ENCODE measurements at regions not wholly inside any gene's neighbourhood (a gene's known extent, or its start where the extent isn't known, plus 50 kb on each side); places are given as distances from the start of the nearest gene placed in this dataset.

DNA sequence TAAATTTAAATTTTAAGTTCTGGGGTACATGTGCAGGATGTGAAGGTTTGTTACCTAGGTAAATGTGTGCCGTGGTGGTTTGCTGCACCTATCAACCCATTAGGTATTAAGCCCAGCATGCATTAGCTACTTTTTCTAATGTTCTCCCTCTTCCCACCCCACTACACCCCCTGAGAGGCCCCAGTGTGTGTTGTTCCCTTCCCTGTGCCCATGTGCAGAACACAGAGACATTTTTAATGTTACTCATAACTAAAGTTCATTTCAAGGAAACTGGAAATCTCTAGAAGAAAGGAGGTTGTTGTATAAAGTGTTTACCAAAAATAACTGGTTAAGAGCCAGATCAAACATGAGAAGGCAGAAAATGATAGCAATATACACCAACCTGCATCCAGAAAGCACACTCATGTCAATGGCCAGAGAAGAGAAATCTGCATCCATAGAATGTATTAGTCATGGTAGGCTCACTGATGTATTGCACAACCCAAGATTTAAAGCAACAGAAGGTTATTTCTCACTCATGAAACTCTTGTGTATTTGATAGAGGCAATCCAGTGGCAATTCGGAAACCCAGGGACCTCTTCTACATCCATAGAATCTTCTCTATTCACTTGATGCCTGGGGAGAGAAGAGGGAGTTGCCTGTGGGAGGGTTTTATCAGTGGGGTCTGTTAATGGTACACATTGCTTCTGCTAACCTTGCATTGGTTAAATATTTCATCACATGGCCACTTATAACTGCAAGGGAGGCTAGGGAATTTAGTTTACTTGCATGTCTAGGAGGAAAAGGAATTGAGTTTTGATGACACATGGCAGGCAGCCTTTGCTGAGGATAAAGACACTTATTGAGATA is 321.9 kb upstream of the RASGRP1 start:
- no peak overlapping the region for H2AFZ ChIP-seq (ENCODE audit: low read length)
- no peak overlapping the region for H3K14ac ChIP-seq (ENCODE audit: insufficient read length)
- no peaks in the 10 kb centered on the region for H3K36me3 ChIP-seq (ENCODE audit: control insufficient read depth in 2 of 4, insufficient read depth in 4 of 4, low read length in 3 of 4)
- no peaks in the 10 kb centered on the region for H3K4me1 ChIP-seq (replicated peaks in 1 of 4; ENCODE audit: control insufficient read depth in 3 of 4, insufficient read depth in 4 of 4, low read length in 3 of 4)
- ChIA-PET POLR2A (ENCODE audit: partially characterized antibody) (no interaction called here), CTCF (ENCODE audit: partially characterized antibody) (interaction anchor here (1.1 to 1.2 kb wide), 2 partner anchors 10 to 69 kb away, joined by 3 read pairs; no protein-coding TSS in a partner anchor)
- FAIRE-seq (no peak), DNase-seq (ENCODE audit: low read depth in 1 of 2, low spot score in 2 of 2) (no peak)
- no peaks in the 10 kb centered on the region for H3K79me2 ChIP-seq (ENCODE audit: control insufficient read depth in 1 of 2, insufficient read depth in 2 of 2, low read length in 2 of 2)
- H2BK20ac ChIP-seq (ENCODE audit: low read length), result no peak overlapping the region
- no peak overlapping the region for H4K5ac ChIP-seq (ENCODE audit: insufficient read length, low read depth, low read length)
- no peak overlapping the region for H3K18ac ChIP-seq (ENCODE audit: extremely low read depth, low read length)
- no peak overlapping the region for H2BK120ac ChIP-seq (replicated peaks; ENCODE audit: low read depth, low read length)
- H2BK15ac ChIP-seq (ENCODE audit: low read length), result no peak overlapping the region
- 97% methylated on average over 2 of the region's 2 CpGs; no CpG with 5 or more reads in 1 of the 2 experiments for WGBS, 2 experiments (ENCODE audit: extremely low coverage in 1 of 2, insufficient coverage in 1 of 2, insufficient read length in 1 of 2, insufficient replicate concordance in 2 of 2, low coverage in 1 of 2, low lambda C conversion rate in 2 of 2, missing lambda C conversion rate in 1 of 2)
- H3K4ac ChIP-seq (replicated peaks; ENCODE audit: insufficient read length, low read depth, low read length), result no peak overlapping the region
- no peak overlapping the region for H4K8ac ChIP-seq (ENCODE audit: extremely low read depth, insufficient read depth, low read length)
- H3K23ac ChIP-seq (ENCODE audit: insufficient read length), result no peak overlapping the region
- H4K20me1 ChIP-seq (replicated peaks in 1 of 2; ENCODE audit: control insufficient read depth in 1 of 2, insufficient read depth in 2 of 2, low read length in 2 of 2), result no peaks in the 10 kb centered on the region
- no peaks in the 10 kb centered on the region for H3K27me3 ChIP-seq (replicated peaks in 1 of 4; ENCODE audit: control insufficient read depth in 3 of 4, extremely low read depth in 1 of 4, insufficient read depth in 3 of 4, low read length in 3 of 4)
- no peak overlapping the region for H2AK5ac ChIP-seq (ENCODE audit: low read depth, low read length)
- no peaks in the 10 kb centered on the region for H3K79me1 ChIP-seq (ENCODE audit: low read depth, low read length)
- no peak overlapping the region for H3K27ac ChIP-seq (ENCODE audit: low read depth, low read length)
- H3K4me2 ChIP-seq (ENCODE audit: insufficient read depth in 1 of 2, low read depth in 2 of 2, low read length in 2 of 2), result no peak overlapping the region
- H3K23me2 ChIP-seq (ENCODE audit: low read depth, low read length), result no peaks in the 10 kb centered on the region
- no peaks in the 10 kb centered on the region for H3K9me3 ChIP-seq (ENCODE audit: insufficient read depth in 2 of 2, low read depth in 1 of 2, low read length in 1 of 2)
- H4K91ac ChIP-seq (replicated peaks; ENCODE audit: insufficient read length, low read length), result no peak overlapping the region
- no peak overlapping the region for H3K4me3 ChIP-seq (ENCODE audit: extremely low read depth in 1 of 4, insufficient read depth in 2 of 4, low read depth in 3 of 4, low read length in 4 of 4)
- H3K56ac ChIP-seq (replicated peaks; ENCODE audit: insufficient read length, low read depth, low read length), result no peak overlapping the region
- no peak overlapping the region for H2BK12ac ChIP-seq (ENCODE audit: low read depth, low read length)
- no peak overlapping the region for H3K9ac ChIP-seq (replicated peaks in 1 of 4; ENCODE audit: extremely low read depth in 1 of 4, low read depth in 3 of 4, low read length in 3 of 4)
- no peak overlapping the region for H2BK5ac ChIP-seq (ENCODE audit: low read depth, low read length)
- no peak for TF ChIP-seq CHD2 (IDR thresholded peaks at IDR 0.05; ENCODE audit: low read length)
- TF ChIP-seq, protein P1, sequence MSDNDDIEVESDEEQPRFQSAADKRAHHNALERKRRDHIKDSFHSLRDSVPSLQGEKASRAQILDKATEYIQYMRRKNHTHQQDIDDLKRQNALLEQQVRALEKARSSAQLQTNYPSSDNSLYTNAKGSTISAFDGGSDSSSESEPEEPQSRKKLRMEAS (IDR thresholded peaks at IDR 0.05), result no peak
